ENCODE measurements at regions not wholly inside any gene's neighbourhood (a gene's known extent, or its start where the extent isn't known, plus 50 kb on each side); places are given as distances from the start of the nearest gene placed in this dataset.

DNA sequence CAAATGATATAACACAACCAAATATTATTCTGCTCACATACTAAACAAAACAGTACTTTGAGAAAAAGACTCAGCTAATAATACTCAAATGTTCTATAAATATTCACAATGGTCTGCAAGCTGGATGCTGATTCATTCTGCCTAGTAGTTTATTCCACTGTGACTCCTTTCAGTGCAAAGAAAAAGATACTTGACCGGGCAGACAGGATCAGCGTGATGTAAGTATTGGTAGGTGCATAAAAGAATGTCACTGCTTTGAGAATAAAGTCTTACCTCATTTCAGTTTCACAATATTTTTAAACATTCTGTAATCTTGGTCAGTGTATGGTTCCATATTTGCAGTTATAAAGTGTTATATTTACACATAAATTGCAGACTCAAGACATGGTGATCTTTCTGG lies 223.0 kb upstream of the NUDT12 start:
- CTCF ChIA-PET, result no interaction called here
- H3K4me1 ChIP-seq (ENCODE audit: control insufficient read depth, insufficient read depth, low read length), result no peaks in the 10 kb centered on the region
- H3K4me3 ChIP-seq (ENCODE audit: low read depth, low read length), result no peak overlapping the region
- TF ChIP-seq ZNF292 (tag by site-specific recombination; IDR thresholded peaks at IDR 0.05; ENCODE audit: borderline replicate concordance, low read depth) (no peak), HOXA7 (CRISPR knock-in tag; IDR thresholded peaks at IDR 0.05; ENCODE audit: borderline replicate concordance) (no peak), ZNF2 (tag by site-specific recombination; IDR thresholded peaks at IDR 0.05) (no peak), KLF16 (tag by site-specific recombination; IDR thresholded peaks at IDR 0.05) (no peak), ZNF561 (tag by site-specific recombination; IDR thresholded peaks at IDR 0.05; ENCODE audit: borderline replicate concordance) (no peak), ZNF350 (tag by site-specific recombination; IDR thresholded peaks at IDR 0.05) (no peak), ZFP41 (tag by site-specific recombination; IDR thresholded peaks at IDR 0.05; ENCODE audit: borderline replicate concordance) (no peak), ZNF174 (tag by site-specific recombination; IDR thresholded peaks at IDR 0.05) (no peak), HOXD13 (CRISPR knock-in tag; IDR thresholded peaks at IDR 0.05; ENCODE audit: borderline replicate concordance) (no peak), FEZF1 (tag by site-specific recombination; IDR thresholded peaks at IDR 0.05) (no peak), ZNF76 (tag by site-specific recombination; IDR thresholded peaks at IDR 0.05; ENCODE audit: borderline replicate concordance, low read depth) (no peak)
- TF ChIP-seq, protein P1, sequence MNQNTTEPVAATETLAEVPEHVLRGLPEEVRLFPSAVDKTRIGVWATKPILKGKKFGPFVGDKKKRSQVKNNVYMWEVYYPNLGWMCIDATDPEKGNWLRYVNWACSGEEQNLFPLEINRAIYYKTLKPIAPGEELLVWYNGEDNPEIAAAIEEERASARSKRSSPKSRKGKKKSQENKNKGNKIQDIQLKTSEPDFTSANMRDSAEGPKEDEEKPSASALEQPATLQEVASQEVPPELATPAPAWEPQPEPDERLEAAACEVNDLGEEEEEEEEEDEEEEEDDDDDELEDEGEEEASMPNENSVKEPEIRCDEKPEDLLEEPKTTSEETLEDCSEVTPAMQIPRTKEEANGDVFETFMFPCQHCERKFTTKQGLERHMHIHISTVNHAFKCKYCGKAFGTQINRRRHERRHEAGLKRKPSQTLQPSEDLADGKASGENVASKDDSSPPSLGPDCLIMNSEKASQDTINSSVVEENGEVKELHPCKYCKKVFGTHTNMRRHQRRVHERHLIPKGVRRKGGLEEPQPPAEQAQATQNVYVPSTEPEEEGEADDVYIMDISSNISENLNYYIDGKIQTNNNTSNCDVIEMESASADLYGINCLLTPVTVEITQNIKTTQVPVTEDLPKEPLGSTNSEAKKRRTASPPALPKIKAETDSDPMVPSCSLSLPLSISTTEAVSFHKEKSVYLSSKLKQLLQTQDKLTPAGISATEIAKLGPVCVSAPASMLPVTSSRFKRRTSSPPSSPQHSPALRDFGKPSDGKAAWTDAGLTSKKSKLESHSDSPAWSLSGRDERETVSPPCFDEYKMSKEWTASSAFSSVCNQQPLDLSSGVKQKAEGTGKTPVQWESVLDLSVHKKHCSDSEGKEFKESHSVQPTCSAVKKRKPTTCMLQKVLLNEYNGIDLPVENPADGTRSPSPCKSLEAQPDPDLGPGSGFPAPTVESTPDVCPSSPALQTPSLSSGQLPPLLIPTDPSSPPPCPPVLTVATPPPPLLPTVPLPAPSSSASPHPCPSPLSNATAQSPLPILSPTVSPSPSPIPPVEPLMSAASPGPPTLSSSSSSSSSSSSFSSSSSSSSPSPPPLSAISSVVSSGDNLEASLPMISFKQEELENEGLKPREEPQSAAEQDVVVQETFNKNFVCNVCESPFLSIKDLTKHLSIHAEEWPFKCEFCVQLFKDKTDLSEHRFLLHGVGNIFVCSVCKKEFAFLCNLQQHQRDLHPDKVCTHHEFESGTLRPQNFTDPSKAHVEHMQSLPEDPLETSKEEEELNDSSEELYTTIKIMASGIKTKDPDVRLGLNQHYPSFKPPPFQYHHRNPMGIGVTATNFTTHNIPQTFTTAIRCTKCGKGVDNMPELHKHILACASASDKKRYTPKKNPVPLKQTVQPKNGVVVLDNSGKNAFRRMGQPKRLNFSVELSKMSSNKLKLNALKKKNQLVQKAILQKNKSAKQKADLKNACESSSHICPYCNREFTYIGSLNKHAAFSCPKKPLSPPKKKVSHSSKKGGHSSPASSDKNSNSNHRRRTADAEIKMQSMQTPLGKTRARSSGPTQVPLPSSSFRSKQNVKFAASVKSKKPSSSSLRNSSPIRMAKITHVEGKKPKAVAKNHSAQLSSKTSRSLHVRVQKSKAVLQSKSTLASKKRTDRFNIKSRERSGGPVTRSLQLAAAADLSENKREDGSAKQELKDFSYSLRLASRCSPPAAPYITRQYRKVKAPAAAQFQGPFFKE (tag by site-specific recombination; IDR thresholded peaks at IDR 0.05; ENCODE audit: borderline replicate concordance), result no peak
- no peak overlapping the region for H3K27ac ChIP-seq (ENCODE audit: extremely low read depth, low read depth, low read length)
- no peaks in the 10 kb centered on the region for H3K36me3 ChIP-seq (ENCODE audit: control insufficient read depth in 2 of 2, insufficient read depth in 1 of 2, low read length in 2 of 2)
- H3K9me3 ChIP-seq (ENCODE audit: control insufficient read depth, insufficient read depth, low read depth, low read length), result no peaks in the 10 kb centered on the region
- POLR2A ChIA-PET, result interaction anchor here (0.7 kb wide), 1 partner anchor 10 kb away, joined by 3 read pairs; no protein-coding TSS in a partner anchor

DNA sequence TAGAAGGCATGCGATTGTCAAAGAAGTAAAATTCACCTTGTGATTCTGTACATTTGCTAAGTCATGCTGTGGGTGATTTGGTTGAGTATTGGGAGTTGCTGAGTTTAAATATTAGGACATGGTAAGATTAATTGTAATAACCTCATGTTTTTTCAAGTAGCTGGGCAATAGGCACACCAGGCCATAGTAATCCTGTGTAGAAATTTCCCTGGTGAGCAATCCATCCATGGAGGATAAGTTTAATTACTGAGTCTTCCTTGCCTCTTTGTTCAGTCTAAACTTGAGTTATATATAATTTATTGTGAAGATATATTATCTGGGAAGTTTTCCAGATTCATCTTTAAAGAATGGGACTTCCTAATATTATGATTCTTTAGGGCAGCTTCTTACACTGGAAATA lies 221.1 kb upstream of the NUDT12 start:
- POLR2A ChIA-PET, result no interaction called here
- Histone ChIP-seq H3K4me1 (ENCODE audit: control insufficient read depth, insufficient read depth, low read length) (no peaks in the 10 kb centered on the region), H3K36me3 (ENCODE audit: control insufficient read depth in 2 of 2, insufficient read depth in 1 of 2, low read length in 2 of 2) (no peaks in the 10 kb centered on the region), H3K9me3 (ENCODE audit: control insufficient read depth, insufficient read depth, low read depth, low read length) (no peaks in the 10 kb centered on the region), H3K4me3 (ENCODE audit: low read depth, low read length) (no peak overlapping the region), H3K27ac (ENCODE audit: extremely low read depth, low read depth, low read length) (no peak overlapping the region)
- TF ChIP-seq ZEB2 (tag by site-specific recombination; IDR thresholded peaks at IDR 0.05), result no peak
- TF ChIP-seq REPIN1 (tag by site-specific recombination; IDR thresholded peaks at IDR 0.05; ENCODE audit: low read depth), result no peak
- no peak for TF ChIP-seq SCRT1 (tag by site-specific recombination; IDR thresholded peaks at IDR 0.05; ENCODE audit: borderline replicate concordance)
- TF ChIP-seq SALL2 (tag by site-specific recombination; IDR thresholded peaks at IDR 0.05; ENCODE audit: borderline replicate concordance), result no peak
- TF ChIP-seq, protein P2, sequence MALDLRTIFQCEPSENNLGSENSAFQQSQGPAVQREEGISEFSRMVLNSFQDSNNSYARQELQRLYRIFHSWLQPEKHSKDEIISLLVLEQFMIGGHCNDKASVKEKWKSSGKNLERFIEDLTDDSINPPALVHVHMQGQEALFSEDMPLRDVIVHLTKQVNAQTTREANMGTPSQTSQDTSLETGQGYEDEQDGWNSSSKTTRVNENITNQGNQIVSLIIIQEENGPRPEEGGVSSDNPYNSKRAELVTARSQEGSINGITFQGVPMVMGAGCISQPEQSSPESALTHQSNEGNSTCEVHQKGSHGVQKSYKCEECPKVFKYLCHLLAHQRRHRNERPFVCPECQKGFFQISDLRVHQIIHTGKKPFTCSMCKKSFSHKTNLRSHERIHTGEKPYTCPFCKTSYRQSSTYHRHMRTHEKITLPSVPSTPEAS (tag by site-specific recombination; IDR thresholded peaks at IDR 0.05), result no peak
- TF ChIP-seq ZIC2 (tag by site-specific recombination; IDR thresholded peaks at IDR 0.05), result no peak
- TF ChIP-seq, protein P3, sequence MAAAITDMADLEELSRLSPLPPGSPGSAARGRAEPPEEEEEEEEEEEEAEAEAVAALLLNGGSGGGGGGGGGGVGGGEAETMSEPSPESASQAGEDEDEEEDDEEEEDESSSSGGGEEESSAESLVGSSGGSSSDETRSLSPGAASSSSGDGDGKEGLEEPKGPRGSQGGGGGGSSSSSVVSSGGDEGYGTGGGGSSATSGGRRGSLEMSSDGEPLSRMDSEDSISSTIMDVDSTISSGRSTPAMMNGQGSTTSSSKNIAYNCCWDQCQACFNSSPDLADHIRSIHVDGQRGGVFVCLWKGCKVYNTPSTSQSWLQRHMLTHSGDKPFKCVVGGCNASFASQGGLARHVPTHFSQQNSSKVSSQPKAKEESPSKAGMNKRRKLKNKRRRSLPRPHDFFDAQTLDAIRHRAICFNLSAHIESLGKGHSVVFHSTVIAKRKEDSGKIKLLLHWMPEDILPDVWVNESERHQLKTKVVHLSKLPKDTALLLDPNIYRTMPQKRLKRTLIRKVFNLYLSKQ (tag by site-specific recombination; IDR thresholded peaks at IDR 0.05; ENCODE audit: borderline replicate concordance), result no peak
- no peak for TF ChIP-seq ZNF776 (tag by site-specific recombination; IDR thresholded peaks at IDR 0.05; ENCODE audit: borderline replicate concordance)
- TF ChIP-seq MEIS1 (CRISPR knock-in tag; IDR thresholded peaks at IDR 0.05; ENCODE audit: borderline replicate concordance), result no peak
- no peak for TF ChIP-seq ZNF223 (tag by site-specific recombination; IDR thresholded peaks at IDR 0.05)
- CTCF ChIA-PET, result no interaction called here

All from HEK293 (cell line).